Suprapubic skin (tissue), 4 donors: ENCODE measurements at regions not wholly inside any gene's neighbourhood (a gene's known extent, or its start where the extent isn't known, plus 50 kb on each side); places are given as distances from the start of the nearest gene placed in this dataset.

Source experiments
- DNase-seq, 2 donors: peaks; one replicate each; pipeline ENCODE4 v3.0.0-alpha.2; 2019; ENCODE audit warnings: low spot score in 2 of 2
- H3K27ac ChIP-seq: fragments of 200-600 bp; sonication (generic); one replicate; pipeline ENCODE4 v1.5.1; 2019
- H3K27me3 ChIP-seq: fragments of 200-600 bp; sonication (generic); one replicate; pipeline ENCODE4 v1.5.1; 2019
- H3K36me3 ChIP-seq: fragments of 200-600 bp; sonication (generic); one replicate; pipeline ENCODE4 v1.5.1; 2019
- H3K4me1 ChIP-seq: fragments of 200-600 bp; sonication (generic); one replicate; pipeline ENCODE4 v1.5.1; 2019
- H3K4me3 ChIP-seq: fragments of 200-600 bp; sonication (generic); one replicate; pipeline ENCODE4 v1.5.1; 2019; ENCODE audit warnings: mild to moderate bottlenecking
- H3K9me3 ChIP-seq: fragments of 200-600 bp; sonication (generic); one replicate; pipeline ENCODE4 v1.5.1; 2019
- CTCF ChIP-seq, 2 donors: fragments of 200-600 bp in 1 of 2; fragments of 450-650 bp in 1 of 2; sonication (generic) in 1 of 2; IDR thresholded peaks; one replicate each; pipeline ENCODE4 v1.5.1; 2016 to 2019; ENCODE audit warnings: antibody characterized with exemption in 2 of 2, mild to moderate bottlenecking in 1 of 2, moderate library complexity in 1 of 2
- EP300 ChIP-seq: sonication (generic); formaldehyde crosslinking; IDR thresholded peaks from one replicate; pipeline ENCODE4 v1.6.1; 2017; ENCODE audit warnings: antibody characterized with exemption
- POLR2A ChIP-seq, 2 donors: fragments of 450-650 bp; IDR thresholded peaks; one replicate each; pipeline ENCODE4 v1.6.1; 2017; ENCODE audit warnings: antibody characterized with exemption in 2 of 2, mild to moderate bottlenecking in 2 of 2, moderate library complexity in 2 of 2
- POLR2AphosphoS5 ChIP-seq, 3 donors: sonication (generic); formaldehyde crosslinking; IDR thresholded peaks; one replicate each; pipeline ENCODE4 v1.6.1; 2017; ENCODE audit warnings: antibody characterized with exemption in 3 of 3
- WGBS: methylation state at CpG from one replicate; pipeline ENCODE4 v1.1.5; 2018; 5-methylcytosine and 5-hydroxymethylcytosine counted together

GRCh38 chr12:105978276-105978675 lies 160.5 kb downstream of the NUAK1 start:
- peaks cover 6% of the 10 kb centered on the region for H3K4me1 ChIP-seq
- no peak overlapping the region for H3K4me3 ChIP-seq
- DNase-seq = no peak
- TF ChIP-seq POLR2AphosphoS5 (IDR thresholded peaks at IDR 0.05) = no peak
- no peak for TF ChIP-seq EP300
- H3K27me3 ChIP-seq = no peaks in the 10 kb centered on the region
- 92% methylated on average over 3 of the region's 3 CpGs for WGBS
- H3K9me3 ChIP-seq = no peaks in the 10 kb centered on the region
- H3K27ac ChIP-seq = no peak overlapping the region
- H3K36me3 ChIP-seq = no peaks in the 10 kb centered on the region

- Histone ChIP-seq H3K27me3 (no peaks in the 10 kb centered on the region), H3K4me1 (peaks cover 7% of the 10 kb centered on the region), H3K4me3 (no peak overlapping the region), H3K9me3 (no peaks in the 10 kb centered on the region), H3K36me3 (no peaks in the 10 kb centered on the region), H3K27ac (no peak overlapping the region)
- 53% methylated on average over 3 of the region's 3 CpGs for WGBS
- DNase-seq = no peak
- TF ChIP-seq CTCF (IDR thresholded peaks at IDR 0.05) = no peak
These were observed 160.1 kb downstream of the NUAK1 start for GRCh38 chr12:105978686-105979085.

GRCh38 chr12:105980085-105980484 lies 158.7 kb downstream of the NUAK1 start:
- Histone ChIP-seq H3K36me3 (no peaks in the 10 kb centered on the region), H3K27me3 (no peaks in the 10 kb centered on the region), H3K4me1 (peaks cover 8% of the 10 kb centered on the region), H3K27ac (no peak overlapping the region), H3K4me3 (no peak overlapping the region), H3K9me3 (no peaks in the 10 kb centered on the region)
- WGBS = 100% methylated on average over 1 of the region's 1 CpG
- DNase-seq = no peak
- TF ChIP-seq EP300 (no peak), POLR2AphosphoS5 (IDR thresholded peaks at IDR 0.05) (no peak), CTCF (IDR thresholded peaks at IDR 0.05) (no peak), POLR2A (IDR thresholded peaks at IDR 0.05) (no peak)

GRCh38 chr12:105980533-105980932 lies 158.2 kb downstream of the NUAK1 start:
- H3K4me3 ChIP-seq = no peak overlapping the region
- H3K27me3 ChIP-seq = no peaks in the 10 kb centered on the region
- DNase-seq = no peak
- H3K9me3 ChIP-seq = no peaks in the 10 kb centered on the region
- TF ChIP-seq EP300 (no peak), CTCF (IDR thresholded peaks at IDR 0.05) (no peak), POLR2A (IDR thresholded peaks at IDR 0.05) (no peak)
- no peaks in the 10 kb centered on the region for H3K36me3 ChIP-seq
- 89% methylated on average over 4 of the region's 5 CpGs for WGBS
- no peak overlapping the region for H3K27ac ChIP-seq
- H3K4me1 ChIP-seq = peaks cover 8% of the 10 kb centered on the region

GRCh38 chr12:105982022-105982421 lies 156.7 kb downstream of the NUAK1 start:
- Histone ChIP-seq H3K4me1 (peaks cover 8% of the 10 kb centered on the region), H3K36me3 (no peaks in the 10 kb centered on the region), H3K9me3 (no peaks in the 10 kb centered on the region), H3K27ac (no peak overlapping the region), H3K4me3 (no peak overlapping the region), H3K27me3 (no peaks in the 10 kb centered on the region)
- 72% methylated on average over 6 of the region's 6 CpGs for WGBS
- DNase-seq = no peak
- TF ChIP-seq POLR2A (IDR thresholded peaks at IDR 0.05) (no peak), CTCF (IDR thresholded peaks at IDR 0.05) (no peak), EP300 (no peak), POLR2AphosphoS5 (IDR thresholded peaks at IDR 0.05) (no peak)

GRCh38 chr12:105983622-105984320 lies 155.0 kb downstream of the NUAK1 start:
- WGBS = 69% methylated on average over 7 of the region's 7 CpGs
- no peak for DNase-seq
- no peaks in the 10 kb centered on the region for H3K27me3 ChIP-seq
- H3K27ac ChIP-seq = no peak overlapping the region
- no peak overlapping the region for H3K4me3 ChIP-seq
- peaks cover 8% of the 10 kb centered on the region for H3K4me1 ChIP-seq
- TF ChIP-seq POLR2A (IDR thresholded peaks at IDR 0.05) = no peak
- TF ChIP-seq EP300 = no peak
- no peak for TF ChIP-seq CTCF (IDR thresholded peaks at IDR 0.05)
- TF ChIP-seq POLR2AphosphoS5 (IDR thresholded peaks at IDR 0.05) = no peak
- H3K36me3 ChIP-seq = no peaks in the 10 kb centered on the region
- H3K9me3 ChIP-seq = no peaks in the 10 kb centered on the region
